ENCODE measurements at regions not wholly inside any gene's neighbourhood (a gene's known extent, or its start where the extent isn't known, plus 50 kb on each side); places are given as distances from the start of the nearest gene placed in this dataset.

GRCh38 chr5:121396716-121397115, 455.0 kb upstream of the FTMT start:
- DNase-seq (ENCODE audit: low spot score, unreplicated experiment): no peak
- Mint-ChIP-seq H3K36me3 (ENCODE audit: insufficient read depth) (no peaks in the 10 kb centered on the region), H3K4me3 (ENCODE audit: low read depth) (no peak overlapping the region), H3K27ac (no peak overlapping the region), H3K4me1 (ENCODE audit: low read depth) (peaks cover 4% of the 10 kb centered on the region), H3K27me3 (no peaks in the 10 kb centered on the region), H3K9me3 (ENCODE audit: low read depth) (no peaks in the 10 kb centered on the region)
- TF ChIP-seq, protein P1, sequence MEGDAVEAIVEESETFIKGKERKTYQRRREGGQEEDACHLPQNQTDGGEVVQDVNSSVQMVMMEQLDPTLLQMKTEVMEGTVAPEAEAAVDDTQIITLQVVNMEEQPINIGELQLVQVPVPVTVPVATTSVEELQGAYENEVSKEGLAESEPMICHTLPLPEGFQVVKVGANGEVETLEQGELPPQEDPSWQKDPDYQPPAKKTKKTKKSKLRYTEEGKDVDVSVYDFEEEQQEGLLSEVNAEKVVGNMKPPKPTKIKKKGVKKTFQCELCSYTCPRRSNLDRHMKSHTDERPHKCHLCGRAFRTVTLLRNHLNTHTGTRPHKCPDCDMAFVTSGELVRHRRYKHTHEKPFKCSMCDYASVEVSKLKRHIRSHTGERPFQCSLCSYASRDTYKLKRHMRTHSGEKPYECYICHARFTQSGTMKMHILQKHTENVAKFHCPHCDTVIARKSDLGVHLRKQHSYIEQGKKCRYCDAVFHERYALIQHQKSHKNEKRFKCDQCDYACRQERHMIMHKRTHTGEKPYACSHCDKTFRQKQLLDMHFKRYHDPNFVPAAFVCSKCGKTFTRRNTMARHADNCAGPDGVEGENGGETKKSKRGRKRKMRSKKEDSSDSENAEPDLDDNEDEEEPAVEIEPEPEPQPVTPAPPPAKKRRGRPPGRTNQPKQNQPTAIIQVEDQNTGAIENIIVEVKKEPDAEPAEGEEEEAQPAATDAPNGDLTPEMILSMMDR (IDR thresholded peaks at IDR 0.05; ENCODE audit: unreplicated experiment): no peak

GRCh38 chr5:121399879-121400278, 451.8 kb upstream of the FTMT start:
- no peak for DNase-seq (ENCODE audit: low spot score, unreplicated experiment)
- TF ChIP-seq, protein P1 (IDR thresholded peaks at IDR 0.05; ENCODE audit: unreplicated experiment): no peak
- no peak overlapping the region for H3K27ac Mint-ChIP-seq
- H3K4me1 Mint-ChIP-seq (ENCODE audit: low read depth): no peaks in the 10 kb centered on the region
- no peaks in the 10 kb centered on the region for H3K9me3 Mint-ChIP-seq (ENCODE audit: low read depth)
- no peaks in the 10 kb centered on the region for H3K27me3 Mint-ChIP-seq
- no peak overlapping the region for H3K4me3 Mint-ChIP-seq (ENCODE audit: low read depth)
- H3K36me3 Mint-ChIP-seq (ENCODE audit: insufficient read depth): no peaks in the 10 kb centered on the region

DNA sequence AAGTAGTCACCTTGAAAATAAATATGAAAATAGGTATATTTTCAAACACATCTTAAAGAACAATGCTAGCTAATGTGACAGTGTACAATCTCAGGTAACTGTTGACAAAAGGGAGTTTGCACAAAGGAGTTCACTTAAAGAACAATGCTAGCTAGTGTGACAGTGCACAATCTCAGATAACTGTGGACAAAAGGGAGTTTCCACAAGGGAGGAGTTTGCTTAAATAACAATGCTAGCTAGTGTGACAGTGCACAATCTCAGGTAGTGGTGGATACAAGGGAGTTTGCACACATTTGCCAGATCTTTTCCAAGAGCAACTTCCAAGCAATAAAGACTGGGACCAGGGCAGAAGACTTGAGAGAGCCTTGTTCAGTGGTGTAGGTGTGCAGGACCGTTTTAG, 442.9 kb upstream of the FTMT start:
- Mint-ChIP-seq H3K27ac (peak overlapping the region; percentile 44), H3K9me3 (ENCODE audit: low read depth) (no peaks in the 10 kb centered on the region), H3K27me3 (no peaks in the 10 kb centered on the region), H3K4me1 (ENCODE audit: low read depth) (peaks cover 3% of the 10 kb centered on the region), H3K36me3 (ENCODE audit: insufficient read depth) (no peaks in the 10 kb centered on the region), H3K4me3 (ENCODE audit: low read depth) (no peak overlapping the region)
- no peak for DNase-seq (ENCODE audit: low spot score, unreplicated experiment)
- TF ChIP-seq, protein P1 (IDR thresholded peaks at IDR 0.05; ENCODE audit: unreplicated experiment): no peak

DNA sequence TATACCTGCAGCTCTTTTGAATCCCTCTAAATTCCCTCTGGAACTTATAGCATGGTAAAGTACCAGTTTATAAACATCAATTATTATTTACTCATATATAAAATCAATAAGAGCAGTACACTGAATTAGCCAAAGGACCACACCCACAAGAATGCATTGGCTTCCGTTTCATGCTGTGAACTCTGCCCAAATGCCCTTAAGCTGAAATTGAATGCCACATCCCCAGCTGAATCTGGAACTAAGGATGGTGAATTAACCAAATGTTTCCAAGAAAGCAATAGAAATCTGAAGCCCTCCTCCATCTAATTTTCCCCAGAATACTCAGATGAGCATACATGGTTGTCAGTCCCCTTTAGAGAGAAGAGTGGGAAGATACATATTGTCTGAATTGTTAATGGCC, 436.4 kb upstream of the FTMT start:
- Mint-ChIP-seq H3K4me3 (ENCODE audit: low read depth) (no peak overlapping the region), H3K27me3 (no peaks in the 10 kb centered on the region), H3K4me1 (ENCODE audit: low read depth) (no peaks in the 10 kb centered on the region), H3K27ac (no peak overlapping the region), H3K9me3 (ENCODE audit: low read depth) (no peaks in the 10 kb centered on the region), H3K36me3 (ENCODE audit: insufficient read depth) (no peaks in the 10 kb centered on the region)
- TF ChIP-seq, protein P1 (IDR thresholded peaks at IDR 0.05; ENCODE audit: unreplicated experiment): no peak
- DNase-seq (ENCODE audit: low spot score, unreplicated experiment): no peak

DNA sequence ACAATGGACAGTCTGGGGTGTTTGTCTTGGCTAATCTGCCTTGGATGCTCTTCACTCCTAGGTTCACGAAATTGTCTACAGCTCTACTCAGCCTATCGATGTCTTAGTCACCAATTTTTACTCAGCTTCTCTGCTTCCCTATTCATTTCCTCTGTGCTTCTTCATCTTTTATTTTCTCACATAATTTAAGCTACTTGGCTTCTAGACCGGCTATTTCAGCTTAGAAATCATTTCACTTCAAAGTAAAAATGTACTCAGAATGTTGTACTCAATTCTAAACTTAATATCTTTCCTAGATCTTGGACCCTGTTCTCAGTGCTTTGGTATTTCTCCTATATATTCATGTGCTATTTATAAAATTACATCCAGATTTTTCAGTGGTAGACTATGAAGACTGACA, 430.0 kb upstream of the FTMT start:
- Mint-ChIP-seq H3K4me1 (ENCODE audit: low read depth) (no peaks in the 10 kb centered on the region), H3K27me3 (no peaks in the 10 kb centered on the region), H3K27ac (no peak overlapping the region), H3K4me3 (ENCODE audit: low read depth) (no peak overlapping the region), H3K9me3 (ENCODE audit: low read depth) (no peaks in the 10 kb centered on the region), H3K36me3 (ENCODE audit: insufficient read depth) (no peaks in the 10 kb centered on the region)
- no peak for DNase-seq (ENCODE audit: low spot score, unreplicated experiment)
- TF ChIP-seq, protein P1 (IDR thresholded peaks at IDR 0.05; ENCODE audit: unreplicated experiment): no peak

Measured in progenitor cell of endocrine pancreas (in vitro differentiated cells).